Naive thymus-derived CD4-positive, alpha-beta T cell (primary cell): ENCODE measurements at regions not wholly inside any gene's neighbourhood (a gene's known extent, or its start where the extent isn't known, plus 50 kb on each side); places are given as distances from the start of the nearest gene placed in this dataset.

Experiments
- ATAC-seq: fragments of 150-1000 bp; cut with Tn5 transposase; 2 replicates; pipeline ENCODE4 v1.10.0; 2021; ENCODE audit warnings: mild to moderate bottlenecking, moderate library complexity
- CTCF ChIA-PET: fragments of 350-600 bp; sonication (Branson Sonifier 250); formaldehyde crosslinking; loops from one replicate; lab custom pipeline; 2021; ENCODE audit warnings: antibody characterized with exemption; lab: Charles Lee
- POLR2A ChIA-PET: fragments of 350-600 bp; sonication (Branson Sonifier 250); formaldehyde crosslinking; loops from one replicate; lab custom pipeline; 2021; ENCODE audit warnings: antibody characterized with exemption, inconsistent platforms; lab: Charles Lee
- DNase-seq, 9 donors: peaks; one replicate each; pipeline versions ENCODE4 v3.0.0 to v3.0.0-alpha.2; 2020 to 2022; ENCODE audit warnings: mixed read lengths in 1 of 9
- H3K27ac ChIP-seq: one replicate; pipeline ENCODE4 v1.7.0; 2013; ENCODE audit warnings: mild to moderate bottlenecking, low read depth, low read length, moderate library complexity
- H3K27me3 ChIP-seq, 2 donors: one replicate each; pipeline ENCODE4 v1.7.0; 2013; ENCODE audit warnings: low read length in 2 of 2, mild to moderate bottlenecking in 2 of 2, moderate library complexity in 2 of 2; ENCODE audit not compliant: control insufficient read depth in 2 of 2, insufficient read depth in 2 of 2
- H3K36me3 ChIP-seq, 3 experiments: 1 replicate in 2 of 3; 2 replicates in 1 of 3; pipeline ENCODE4 v1.7.0; 2013; ENCODE audit warnings: low read length in 3 of 3, mild to moderate bottlenecking in 3 of 3, moderate library complexity in 1 of 3; ENCODE audit not compliant: insufficient read depth in 3 of 3, control insufficient read depth in 2 of 3
- H3K4me1 ChIP-seq, 2 donors: one replicate each; pipeline ENCODE4 v1.7.0; 2013; ENCODE audit warnings: low read length in 2 of 2, mild to moderate bottlenecking in 2 of 2, moderate library complexity in 1 of 2; ENCODE audit not compliant: control insufficient read depth in 2 of 2, insufficient read depth in 2 of 2
- H3K4me3 ChIP-seq: 2 replicates; pipeline ENCODE4 v1.7.0; 2013; ENCODE audit warnings: mild to moderate bottlenecking, low read length
- H3K9me3 ChIP-seq, 3 experiments: 1 replicate in 2 of 3; 2 replicates in 1 of 3; pipeline ENCODE4 v1.7.0; 2013; ENCODE audit warnings: low read length in 3 of 3; ENCODE audit not compliant: control insufficient read depth in 2 of 3
- H3K27ac Mint-ChIP-seq, 9 donors: one replicate each; pipeline ENCODE4 v1.8.0; 2020 to 2022; ENCODE audit warnings: mixed read lengths in 9 of 9, mild to moderate bottlenecking in 8 of 9, moderate library complexity in 5 of 9, inconsistent platforms in 2 of 9
- H3K27me3 Mint-ChIP-seq, 5 donors: one replicate each; pipeline ENCODE4 v1.8.0; 2021 to 2022; ENCODE audit warnings: mixed read lengths in 5 of 5, mild to moderate bottlenecking in 1 of 5
- H3K36me3 Mint-ChIP-seq, 5 donors: one replicate each; pipeline ENCODE4 v1.8.0; 2020 to 2022; ENCODE audit warnings: mixed read lengths in 5 of 5, mild to moderate bottlenecking in 3 of 5, inconsistent platforms in 1 of 5
- H3K4me1 Mint-ChIP-seq, 7 donors: one replicate each; pipeline ENCODE4 v1.8.0; 2020 to 2022; ENCODE audit warnings: mixed read lengths in 7 of 7, mild to moderate bottlenecking in 3 of 7, inconsistent platforms in 1 of 7
- H3K4me3 Mint-ChIP-seq, 10 donors: one replicate each; pipeline ENCODE4 v1.8.0; 2020 to 2022; ENCODE audit warnings: mild to moderate bottlenecking in 10 of 10, mixed read lengths in 10 of 10, moderate library complexity in 6 of 10, inconsistent platforms in 2 of 10
- H3K9me3 Mint-ChIP-seq, 11 donors: one replicate each; pipeline ENCODE4 v1.8.0; 2020 to 2022; ENCODE audit warnings: mixed read lengths in 11 of 11, mild to moderate bottlenecking in 4 of 11, inconsistent platforms in 1 of 11, moderate library complexity in 1 of 11
- intact Hi-C, 2 donors: fragments of 100-400 bp; cut with micrococcal nuclease; formaldehyde crosslinking; loops; one replicate each; pipeline ENCODE4 v1.15.1; 2023

DNA sequence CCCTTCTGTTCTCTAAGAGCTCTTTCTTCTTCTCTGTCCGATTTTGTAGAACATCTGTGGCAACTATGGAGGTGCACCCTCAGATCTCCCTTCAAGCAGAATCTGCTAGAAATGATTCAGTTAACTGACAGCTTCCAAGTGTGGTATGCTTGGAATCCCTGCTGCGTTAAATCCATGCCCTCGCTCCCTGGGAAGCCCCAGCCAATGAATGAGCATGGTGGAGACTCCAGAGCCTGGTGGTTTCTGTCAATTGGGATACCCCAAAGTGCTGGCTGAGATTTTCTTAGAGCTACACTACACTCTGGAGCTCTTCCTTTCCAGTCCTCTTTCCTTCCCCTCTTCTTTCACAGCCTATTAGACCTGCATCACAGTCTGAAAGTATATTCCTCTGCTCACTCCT is 116.3 kb upstream of the C1orf21 start:
- peaks cover 0 to 2% (median 0%) of the 10 kb centered on the region in 11 donors for H3K9me3 Mint-ChIP-seq
- peaks cover 0 to 21% (median 18%) of the 10 kb centered on the region in 5 donors for H3K27me3 Mint-ChIP-seq
- Histone ChIP-seq H3K36me3 (no peaks in the 10 kb centered on the region), H3K27me3 (no peaks in the 10 kb centered on the region), H3K4me1 (no peaks in the 10 kb centered on the region), H3K27ac (no peak overlapping the region), H3K4me3 (no peak overlapping the region), H3K9me3 (no peaks in the 10 kb centered on the region)
- H3K4me1 Mint-ChIP-seq: no peaks in the 10 kb centered on the region
- H3K27ac Mint-ChIP-seq: no peak overlapping the region
- no peak for DNase-seq
- H3K36me3 Mint-ChIP-seq: no peaks in the 10 kb centered on the region
- no peak for ATAC-seq
- no peak overlapping the region for H3K4me3 Mint-ChIP-seq
- intact Hi-C loops: no loop called here
- POLR2A ChIA-PET: no interaction called here
- CTCF ChIA-PET: no interaction called here

DNA sequence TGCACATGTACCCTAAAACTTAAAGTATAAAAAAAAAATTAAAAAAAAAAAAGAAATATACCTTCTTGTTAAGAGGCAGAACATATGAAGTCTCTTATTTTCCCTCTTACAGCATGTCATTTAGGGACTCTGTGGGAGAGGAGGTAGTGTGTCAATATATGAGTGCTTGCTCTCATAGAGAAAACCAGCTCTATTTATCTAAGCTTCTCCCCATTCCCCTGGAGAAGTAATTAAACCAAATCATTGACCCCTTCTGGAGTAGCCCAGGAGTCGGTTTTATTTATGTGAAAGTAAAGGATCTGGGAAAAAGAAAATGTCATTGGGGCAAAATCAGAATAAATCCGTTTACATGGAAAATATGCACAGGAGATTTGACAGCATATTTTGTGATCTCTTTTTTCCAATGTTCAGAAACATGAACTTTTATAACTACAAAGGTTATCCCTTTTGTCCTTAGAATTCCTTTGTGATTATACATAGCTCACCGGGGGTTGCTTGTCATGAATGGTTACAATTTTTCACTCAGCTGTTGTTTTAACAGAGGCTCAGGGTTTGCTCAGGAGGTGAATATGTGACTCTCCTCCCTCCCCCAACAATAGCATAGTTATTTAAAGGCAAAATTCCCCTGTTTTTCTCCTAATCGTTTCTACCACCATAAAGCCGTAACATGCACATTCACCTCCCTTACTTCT is 114.5 kb upstream of the C1orf21 start:
- no peaks in the 10 kb centered on the region for H3K36me3 Mint-ChIP-seq
- ATAC-seq (no peak), DNase-seq (no peak)
- intact Hi-C loops: no loop called here
- CTCF ChIA-PET: no interaction called here
- no peak overlapping the region for H3K27ac Mint-ChIP-seq
- H3K9me3 Mint-ChIP-seq: peaks cover 0 to 2% (median 0%) of the 10 kb centered on the region in 11 donors
- POLR2A ChIA-PET: no interaction called here
- Histone ChIP-seq H3K4me1 (no peaks in the 10 kb centered on the region), H3K27me3 (no peaks in the 10 kb centered on the region), H3K4me3 (no peak overlapping the region), H3K9me3 (no peaks in the 10 kb centered on the region), H3K27ac (no peak overlapping the region), H3K36me3 (no peaks in the 10 kb centered on the region)
- H3K27me3 Mint-ChIP-seq: peaks cover 2 to 19% (median 14%) of the 10 kb centered on the region in 5 donors
- H3K4me1 Mint-ChIP-seq: no peaks in the 10 kb centered on the region
- H3K4me3 Mint-ChIP-seq: no peak overlapping the region

DNA sequence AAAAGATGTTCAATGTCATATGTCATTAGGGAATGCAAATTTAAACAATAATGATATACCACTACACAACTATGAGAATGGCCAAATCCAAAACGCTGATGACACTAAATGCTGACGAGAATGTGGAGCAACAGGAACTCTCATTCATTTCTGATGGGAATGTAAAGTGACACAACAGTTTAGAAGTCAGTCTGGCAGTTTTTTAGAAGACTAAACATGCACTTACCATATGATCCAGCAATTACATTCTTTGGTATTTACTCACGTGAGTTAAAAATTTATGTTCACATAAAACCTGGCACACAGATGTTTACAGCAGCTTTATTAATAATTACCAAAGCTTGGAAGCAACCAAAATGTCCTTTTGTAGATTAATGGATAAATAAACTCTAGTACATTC is 110.4 kb upstream of the C1orf21 start:
- Histone ChIP-seq H3K4me1 (no peaks in the 10 kb centered on the region), H3K27me3 (no peaks in the 10 kb centered on the region), H3K27ac (no peak overlapping the region), H3K36me3 (no peaks in the 10 kb centered on the region), H3K4me3 (no peak overlapping the region), H3K9me3 (no peaks in the 10 kb centered on the region)
- Mint-ChIP-seq H3K27me3 (peaks cover 0 to 14% (median 9%) of the 10 kb centered on the region in 5 donors), H3K9me3 (peaks cover 0 to 2% (median 0%) of the 10 kb centered on the region in 11 donors), H3K4me3 (no peak overlapping the region), H3K27ac (no peak overlapping the region), H3K4me1 (no peaks in the 10 kb centered on the region), H3K36me3 (no peaks in the 10 kb centered on the region)
- intact Hi-C loops: no loop called here
- ChIA-PET POLR2A (no interaction called here), CTCF (no interaction called here)
- ATAC-seq (no peak), DNase-seq (no peak)

GRCh38 chr1:184279911-184280458 is 106.8 kb upstream of the C1orf21 start:
- ChIA-PET CTCF (no interaction called here), POLR2A (no interaction called here)
- Histone ChIP-seq H3K9me3 (no peaks in the 10 kb centered on the region), H3K36me3 (no peaks in the 10 kb centered on the region), H3K4me3 (no peak overlapping the region), H3K4me1 (no peaks in the 10 kb centered on the region), H3K27me3 (no peaks in the 10 kb centered on the region), H3K27ac (no peak overlapping the region)
- H3K36me3 Mint-ChIP-seq: no peaks in the 10 kb centered on the region
- intact Hi-C loops: no loop called here
- ATAC-seq (no peak), DNase-seq (no peak)
- H3K27ac Mint-ChIP-seq: no peak overlapping the region
- H3K4me1 Mint-ChIP-seq: no peaks in the 10 kb centered on the region
- H3K27me3 Mint-ChIP-seq: peaks cover 0 to 7% (median 4%) of the 10 kb centered on the region in 5 donors
- H3K9me3 Mint-ChIP-seq: peaks cover 0 to 3% (median 0%) of the 10 kb centered on the region in 11 donors
- H3K4me3 Mint-ChIP-seq: no peak overlapping the region

- intact Hi-C loops: no loop called here
- H3K27ac ChIP-seq: no peak overlapping the region
- H3K36me3 Mint-ChIP-seq: no peaks in the 10 kb centered on the region
- no peak overlapping the region for H3K27ac Mint-ChIP-seq
- H3K9me3 ChIP-seq: no peaks in the 10 kb centered on the region
- peaks cover 0 to 5% (median 2%) of the 10 kb centered on the region in 5 donors for H3K27me3 Mint-ChIP-seq
- H3K4me3 ChIP-seq: no peak overlapping the region
- POLR2A ChIA-PET: no interaction called here
- CTCF ChIA-PET: no interaction called here
- H3K4me1 Mint-ChIP-seq: no peaks in the 10 kb centered on the region
- peaks cover 0 to 10% (median 0%) of the 10 kb centered on the region in 11 donors for H3K9me3 Mint-ChIP-seq
- H3K4me1 ChIP-seq: no peaks in the 10 kb centered on the region
- no peak for DNase-seq
- ATAC-seq: no peak
- no peak overlapping the region for H3K4me3 Mint-ChIP-seq
- H3K27me3 ChIP-seq: no peaks in the 10 kb centered on the region
- H3K36me3 ChIP-seq: no peaks in the 10 kb centered on the region
These were observed 102.8 kb upstream of the C1orf21 start for GRCh38 chr1:184283999-184284398.

DNA sequence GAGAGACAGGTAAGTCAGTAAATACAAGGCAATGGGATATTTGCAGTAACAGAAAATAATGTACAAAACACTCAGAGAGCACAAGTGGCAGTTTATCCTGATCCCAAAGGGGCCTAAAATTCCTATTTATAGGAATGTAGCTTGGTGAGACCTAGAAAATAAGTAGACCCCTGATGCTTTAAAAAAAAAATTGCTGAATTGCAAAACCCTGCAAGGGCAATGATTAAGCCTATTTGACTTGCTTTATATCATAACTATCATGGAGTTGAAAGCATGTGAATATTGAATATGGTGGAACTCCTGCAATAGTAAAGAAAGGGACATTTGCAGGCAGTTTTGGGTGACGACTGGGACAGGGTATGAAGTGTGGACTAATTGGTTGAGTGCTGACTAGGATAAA is 101.9 kb upstream of the C1orf21 start:
- POLR2A ChIA-PET: no interaction called here
- Mint-ChIP-seq H3K4me3 (no peak overlapping the region), H3K27me3 (peaks cover 0 to 5% (median 0%) of the 10 kb centered on the region in 5 donors), H3K9me3 (peaks cover 0 to 14% (median 3%) of the 10 kb centered on the region in 11 donors), H3K27ac (no peak overlapping the region), H3K36me3 (no peaks in the 10 kb centered on the region), H3K4me1 (no peaks in the 10 kb centered on the region)
- DNase-seq (no peak), ATAC-seq (no peak)
- H3K27me3 ChIP-seq: no peaks in the 10 kb centered on the region
- H3K4me3 ChIP-seq: no peak overlapping the region
- peaks cover 0 to under 1% (median 0%) of the 10 kb centered on the region in 3 experiments for H3K9me3 ChIP-seq
- intact Hi-C loops: no loop called here
- no peaks in the 10 kb centered on the region for H3K4me1 ChIP-seq
- CTCF ChIA-PET: no interaction called here
- no peaks in the 10 kb centered on the region for H3K36me3 ChIP-seq
- H3K27ac ChIP-seq: no peak overlapping the region
